ENCODE measurements at regions not wholly inside any gene's neighbourhood (a gene's known extent, or its start where the extent isn't known, plus 50 kb on each side); places are given as distances from the start of the nearest gene placed in this dataset.

DNA sequence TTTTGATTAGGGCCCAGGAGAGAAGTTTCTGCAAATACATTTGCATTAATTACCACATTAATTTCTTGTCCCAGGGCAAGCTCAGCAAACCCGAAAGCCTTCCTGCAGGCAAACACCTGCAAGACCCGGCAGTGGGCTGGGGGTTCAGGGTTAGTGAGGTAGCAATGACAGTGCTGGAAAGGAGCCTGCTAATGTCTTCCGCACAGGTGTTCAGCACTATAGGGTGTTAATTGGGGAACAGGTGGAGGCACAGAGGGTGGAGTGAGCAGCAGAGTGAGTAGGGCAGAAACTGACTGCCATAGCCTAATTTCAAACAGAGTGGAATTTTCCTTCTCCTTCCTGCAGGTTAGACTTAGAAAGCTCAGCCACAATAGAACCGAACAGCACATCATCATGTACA, 50.9 kb upstream of the UBASH3B start:
- H3K4me3 ChIP-seq (ENCODE audit: low read depth, low read length) = no peak overlapping the region
- TF ChIP-seq, protein P1, sequence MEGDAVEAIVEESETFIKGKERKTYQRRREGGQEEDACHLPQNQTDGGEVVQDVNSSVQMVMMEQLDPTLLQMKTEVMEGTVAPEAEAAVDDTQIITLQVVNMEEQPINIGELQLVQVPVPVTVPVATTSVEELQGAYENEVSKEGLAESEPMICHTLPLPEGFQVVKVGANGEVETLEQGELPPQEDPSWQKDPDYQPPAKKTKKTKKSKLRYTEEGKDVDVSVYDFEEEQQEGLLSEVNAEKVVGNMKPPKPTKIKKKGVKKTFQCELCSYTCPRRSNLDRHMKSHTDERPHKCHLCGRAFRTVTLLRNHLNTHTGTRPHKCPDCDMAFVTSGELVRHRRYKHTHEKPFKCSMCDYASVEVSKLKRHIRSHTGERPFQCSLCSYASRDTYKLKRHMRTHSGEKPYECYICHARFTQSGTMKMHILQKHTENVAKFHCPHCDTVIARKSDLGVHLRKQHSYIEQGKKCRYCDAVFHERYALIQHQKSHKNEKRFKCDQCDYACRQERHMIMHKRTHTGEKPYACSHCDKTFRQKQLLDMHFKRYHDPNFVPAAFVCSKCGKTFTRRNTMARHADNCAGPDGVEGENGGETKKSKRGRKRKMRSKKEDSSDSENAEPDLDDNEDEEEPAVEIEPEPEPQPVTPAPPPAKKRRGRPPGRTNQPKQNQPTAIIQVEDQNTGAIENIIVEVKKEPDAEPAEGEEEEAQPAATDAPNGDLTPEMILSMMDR (IDR thresholded peaks at IDR 0.05; ENCODE audit: borderline replicate concordance, insufficient read depth, low read depth, low read length) = no peak

DNA sequence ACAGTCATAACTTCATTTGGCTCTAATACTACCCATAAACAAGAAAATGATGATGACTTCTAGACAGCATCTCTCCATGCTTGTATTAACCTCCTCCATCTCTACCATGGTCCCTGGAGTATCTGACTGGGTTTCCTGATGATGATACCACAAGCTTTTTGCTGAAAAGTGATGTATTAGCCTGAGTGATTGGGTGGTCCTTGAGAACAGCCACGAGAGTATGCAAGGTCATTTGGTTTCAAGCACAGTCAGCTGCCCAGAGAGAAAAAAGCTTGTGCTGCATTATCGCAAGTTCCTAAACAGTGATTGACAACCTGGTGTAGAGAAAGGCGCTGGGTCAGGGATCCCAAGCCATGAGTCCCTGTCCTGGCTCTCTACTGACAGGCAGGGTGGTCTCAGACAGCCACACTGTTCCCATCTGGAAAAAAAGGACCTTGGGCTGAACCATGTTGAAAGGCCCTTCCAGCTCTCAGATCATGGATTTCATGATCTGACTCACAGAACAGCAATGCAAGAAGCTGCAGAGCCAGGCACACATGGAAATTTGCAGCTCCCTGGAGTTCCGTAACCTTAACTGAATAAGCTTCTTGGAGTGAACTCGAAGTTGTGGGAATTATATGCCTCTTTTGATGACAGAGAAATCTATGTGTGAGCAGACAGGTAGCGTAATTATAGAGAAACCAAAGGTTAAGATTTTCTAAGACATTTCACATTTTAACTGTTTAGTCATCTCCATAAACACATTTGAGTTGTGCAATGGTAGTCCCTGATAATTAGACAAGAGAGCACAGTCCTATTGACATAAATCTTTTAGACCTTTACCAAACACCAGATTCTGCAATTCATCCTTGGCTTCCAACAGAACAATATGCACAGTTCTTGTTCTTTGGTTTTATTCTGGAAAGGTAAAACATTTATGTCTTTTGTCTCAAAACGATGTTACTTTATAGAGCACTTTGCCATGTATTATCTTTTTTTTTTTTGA, 54.1 kb upstream of the UBASH3B start:
- H3K4me3 ChIP-seq (ENCODE audit: low read depth, low read length) = no peak overlapping the region
- TF ChIP-seq, protein P1 (IDR thresholded peaks at IDR 0.05; ENCODE audit: borderline replicate concordance, insufficient read depth, low read depth, low read length) = no peak

DNA sequence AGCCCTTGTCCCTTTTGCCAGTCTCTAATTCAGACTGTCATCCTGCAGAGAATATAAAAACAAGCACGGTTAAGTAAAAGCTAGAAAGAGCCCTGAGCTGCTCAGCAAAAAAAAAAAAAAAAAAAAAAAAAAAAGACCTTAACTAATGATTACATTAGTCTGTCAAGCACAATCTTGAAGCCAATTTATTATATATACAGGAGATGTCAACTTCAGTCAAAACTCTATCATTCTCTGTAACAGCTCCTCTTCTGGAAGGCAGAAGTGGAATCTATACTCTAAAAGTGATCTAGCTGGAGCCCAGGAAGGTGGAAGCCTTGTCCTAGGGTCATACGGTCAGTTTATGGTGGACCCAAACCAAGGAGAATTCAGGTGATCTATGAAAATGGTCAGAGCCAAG, 55.2 kb upstream of the UBASH3B start:
- no peak overlapping the region for H3K4me3 ChIP-seq (ENCODE audit: low read depth, low read length)
- TF ChIP-seq, protein P1 (IDR thresholded peaks at IDR 0.05; ENCODE audit: borderline replicate concordance, insufficient read depth, low read depth, low read length) = no peak

DNA sequence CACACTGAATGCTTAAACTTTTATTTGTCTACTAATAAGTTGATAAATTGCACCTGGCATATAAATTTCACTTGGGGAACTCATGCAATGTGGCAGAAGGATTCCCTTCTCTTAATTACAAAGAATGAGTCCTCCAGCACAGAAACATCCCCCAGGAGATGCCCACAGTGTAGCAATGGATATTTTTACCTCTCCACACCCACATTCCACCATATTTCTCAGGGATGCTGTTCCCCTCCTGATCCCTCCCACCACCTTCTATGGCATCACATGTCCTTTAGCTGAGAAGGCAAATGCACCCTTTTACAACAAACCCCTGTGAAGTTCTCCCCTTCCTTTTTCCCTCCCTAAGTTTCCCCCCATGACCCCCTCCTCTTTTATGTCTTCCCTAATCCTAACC, 56.1 kb upstream of the UBASH3B start:
- TF ChIP-seq, protein P1 (IDR thresholded peaks at IDR 0.05; ENCODE audit: borderline replicate concordance, insufficient read depth, low read depth, low read length) = no peak
- no peak overlapping the region for H3K4me3 ChIP-seq (ENCODE audit: low read depth, low read length)

DNA sequence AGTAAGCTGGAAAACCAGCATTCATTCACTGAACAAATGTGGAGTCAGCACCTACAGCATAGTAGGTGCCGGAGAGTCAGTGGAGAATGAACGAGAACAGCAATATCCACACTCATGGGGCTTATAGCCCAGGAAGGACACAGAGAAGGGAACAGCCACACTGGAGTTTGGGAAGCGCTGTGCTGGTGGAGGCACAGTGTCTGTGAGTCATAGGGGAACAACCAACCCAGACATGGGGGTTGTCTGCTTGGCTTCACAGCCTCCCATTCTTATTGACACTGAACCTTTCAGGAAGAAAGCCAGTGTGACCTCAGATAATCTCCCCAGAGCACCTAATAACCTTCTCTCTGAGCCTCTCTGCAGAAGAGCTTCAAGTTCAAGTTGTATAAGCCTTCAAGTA, 56.6 kb upstream of the UBASH3B start:
- TF ChIP-seq, protein P1 (IDR thresholded peaks at IDR 0.05; ENCODE audit: borderline replicate concordance, insufficient read depth, low read depth, low read length) = no peak
- no peak overlapping the region for H3K4me3 ChIP-seq (ENCODE audit: low read depth, low read length)

DNA sequence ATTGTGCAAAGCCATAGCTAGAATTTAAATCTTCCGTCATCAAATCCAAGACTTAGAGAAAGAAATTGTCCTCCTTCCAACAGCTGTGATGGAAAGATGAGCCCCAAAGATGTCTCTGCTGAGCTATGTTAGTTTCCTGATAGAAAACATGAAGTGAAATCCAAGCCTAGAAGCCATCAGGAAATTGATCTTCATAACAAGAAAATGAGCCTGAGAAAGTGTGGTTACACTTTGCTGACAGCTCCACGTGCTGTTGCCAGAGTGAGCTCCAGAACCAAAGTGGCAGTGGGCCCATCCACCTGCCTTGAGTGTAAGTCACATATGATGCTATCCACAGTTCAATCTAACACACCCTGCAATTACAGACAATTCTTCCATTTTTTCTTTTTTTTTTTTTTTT, 58.0 kb upstream of the UBASH3B start:
- TF ChIP-seq, protein P1 (IDR thresholded peaks at IDR 0.05; ENCODE audit: borderline replicate concordance, insufficient read depth, low read depth, low read length) = no peak
- no peak overlapping the region for H3K4me3 ChIP-seq (ENCODE audit: low read depth, low read length)
